NOMO-1 treated with DMSO at 0.1 percent for 48 hours (cell line): ENCODE measurements at regions not wholly inside any gene's neighbourhood (a gene's known extent, or its start where the extent isn't known, plus 50 kb on each side); places are given as distances from the start of the nearest gene placed in this dataset.

Experiments
- DNase-seq: peaks from one replicate; lab custom pipeline; 2025; ENCODE audit not compliant: unreplicated experiment; lab: John Stamatoyannopoulos, UW

DNA sequence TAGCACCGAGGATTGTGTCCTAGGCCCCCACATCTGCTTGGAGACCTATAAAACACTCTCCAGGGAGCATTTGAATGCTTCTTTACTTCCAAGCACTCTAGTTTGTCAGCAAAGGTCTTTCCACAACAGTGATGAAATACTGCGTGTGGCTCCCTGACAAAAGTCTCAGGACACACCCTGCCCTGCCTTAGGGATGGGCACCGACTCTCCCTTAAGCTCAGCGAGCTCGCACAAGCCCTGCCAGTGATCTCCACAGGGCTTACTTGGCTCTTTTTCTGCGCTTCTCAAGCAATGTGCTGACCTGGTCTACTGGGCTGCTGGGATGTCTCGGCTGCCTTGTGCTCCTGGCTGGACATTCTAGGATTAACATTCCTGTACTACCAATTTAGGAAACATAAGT, 84.3 kb upstream of the MPP7 start:
- DNase-seq = no peak

DNA sequence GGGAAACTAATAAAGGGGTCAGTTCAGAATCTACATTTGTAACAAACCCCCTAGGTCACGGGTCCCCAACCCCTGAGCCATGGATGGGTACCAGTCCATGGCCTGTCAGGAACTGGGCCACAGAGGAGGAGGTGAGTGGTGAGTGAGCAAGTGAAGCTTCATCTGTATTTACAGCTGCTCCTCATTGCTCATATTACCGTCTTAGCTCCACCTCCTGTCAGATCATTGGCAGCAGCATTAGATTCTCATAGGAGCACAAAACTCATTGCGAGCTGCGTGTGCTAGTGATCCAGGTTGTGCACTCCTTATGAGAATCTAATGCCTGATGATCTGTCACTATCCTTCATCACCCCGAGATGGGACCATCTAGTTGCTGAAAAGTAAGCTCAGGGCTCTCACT, 88.4 kb upstream of the MPP7 start:
- no peak for DNase-seq

DNA sequence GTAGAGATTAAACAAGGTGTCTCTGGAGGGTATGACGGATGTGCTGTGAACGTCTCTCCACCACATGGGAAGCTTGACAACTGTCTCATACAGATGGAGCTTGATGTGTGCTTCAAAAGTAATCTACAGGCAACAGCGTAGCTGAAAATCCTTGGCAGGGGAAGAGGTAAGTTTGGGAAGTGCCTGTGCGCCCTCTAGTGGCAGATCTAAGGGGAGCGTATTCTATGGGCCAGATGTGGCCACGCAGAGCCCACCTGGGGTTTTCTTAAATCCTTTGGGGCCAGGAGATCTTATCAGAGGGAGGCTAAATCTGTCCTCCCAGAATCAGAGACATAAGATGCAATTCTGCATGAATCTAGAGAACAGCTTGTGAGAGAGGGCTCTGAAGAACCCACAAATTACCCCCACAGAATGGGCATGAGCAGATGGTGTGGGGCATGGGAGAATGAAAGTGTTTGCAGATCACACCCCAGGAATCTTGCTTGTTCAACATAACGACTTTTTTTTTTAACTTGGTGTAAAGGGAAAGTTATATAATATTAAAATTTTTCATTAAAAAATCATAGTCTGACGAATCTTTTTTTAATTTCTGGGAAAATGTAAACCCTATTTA, 91.2 kb upstream of the MPP7 start:
- DNase-seq = peak; percentile 67

DNA sequence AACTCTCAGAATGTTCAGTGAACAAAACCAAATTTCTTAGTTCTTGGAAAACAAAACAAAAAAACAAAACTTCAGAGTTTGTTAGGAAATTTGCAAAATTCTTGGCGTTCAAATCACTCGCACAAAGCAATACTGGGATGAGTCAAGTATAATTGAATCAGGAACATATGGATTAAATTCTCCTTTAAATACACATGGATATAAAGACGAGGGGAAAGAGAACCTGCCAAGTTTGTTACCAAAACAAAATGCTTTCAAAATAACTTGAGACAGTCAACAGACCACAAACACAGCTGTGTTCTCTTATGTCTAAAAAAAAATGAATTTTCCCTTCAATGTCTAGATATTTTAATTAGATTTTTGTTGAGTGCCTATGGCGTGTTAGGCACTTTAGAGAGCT, 93.5 kb upstream of the MPP7 start:
- DNase-seq = no peak

DNA sequence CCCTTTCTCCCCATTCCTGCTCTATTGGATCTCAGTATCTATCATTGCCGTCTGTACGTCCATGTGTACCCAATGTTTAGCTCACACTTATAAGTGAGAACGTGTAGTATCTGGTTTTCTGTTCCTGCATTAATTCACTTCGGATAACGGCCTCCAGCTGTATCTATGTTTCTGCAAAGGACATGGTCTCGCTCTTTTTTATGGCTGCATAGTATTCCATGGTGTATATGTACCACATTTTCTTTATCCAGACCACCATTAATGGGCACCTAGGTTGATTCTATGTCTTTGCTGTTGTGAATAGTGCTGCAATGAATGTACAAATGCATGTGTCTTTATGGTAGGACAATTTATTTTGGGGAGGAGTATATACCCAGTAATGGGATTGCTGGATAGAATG, 94.4 kb upstream of the MPP7 start:
- no peak for DNase-seq

DNA sequence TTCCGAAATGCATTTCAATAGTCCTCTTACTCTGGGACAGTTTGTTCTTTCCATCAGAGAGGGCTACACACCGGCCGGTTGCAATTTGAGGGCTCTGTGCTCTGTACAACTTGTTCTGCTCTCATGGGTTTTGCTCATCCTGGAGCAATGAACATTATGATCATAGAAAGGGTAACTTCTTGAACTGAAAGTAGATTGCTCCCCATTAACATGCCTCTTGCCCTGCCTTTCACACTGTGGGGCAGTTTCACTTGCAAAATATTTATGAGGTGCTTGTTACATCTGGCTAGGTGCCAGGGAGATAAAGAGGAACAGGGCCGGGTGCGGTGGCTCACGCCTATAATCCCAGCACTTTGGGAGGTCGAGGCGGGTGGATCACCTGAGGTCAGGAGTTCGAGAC, 97.3 kb upstream of the MPP7 start:
- DNase-seq = peak; percentile 72

DNA sequence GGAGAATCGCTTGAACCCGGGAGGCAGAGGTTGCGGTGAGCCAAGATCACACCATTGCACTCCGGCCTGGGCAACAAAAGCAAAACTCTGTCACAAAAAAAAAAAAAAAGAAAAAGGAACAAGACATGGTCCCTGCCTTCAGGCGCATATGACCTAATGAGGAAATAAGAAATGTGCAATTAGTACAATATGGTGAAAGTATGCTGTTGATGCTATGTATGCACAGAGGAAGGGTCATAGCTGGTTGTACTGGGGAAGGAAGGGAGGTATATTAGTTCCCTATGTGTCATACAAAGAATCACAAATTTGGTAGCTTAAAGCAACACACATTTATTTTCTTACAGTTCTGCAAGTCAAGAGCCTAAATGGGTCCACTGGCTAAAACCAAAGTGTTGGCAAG, 97.8 kb upstream of the MPP7 start:
- peak; percentile 89 for DNase-seq

DNA sequence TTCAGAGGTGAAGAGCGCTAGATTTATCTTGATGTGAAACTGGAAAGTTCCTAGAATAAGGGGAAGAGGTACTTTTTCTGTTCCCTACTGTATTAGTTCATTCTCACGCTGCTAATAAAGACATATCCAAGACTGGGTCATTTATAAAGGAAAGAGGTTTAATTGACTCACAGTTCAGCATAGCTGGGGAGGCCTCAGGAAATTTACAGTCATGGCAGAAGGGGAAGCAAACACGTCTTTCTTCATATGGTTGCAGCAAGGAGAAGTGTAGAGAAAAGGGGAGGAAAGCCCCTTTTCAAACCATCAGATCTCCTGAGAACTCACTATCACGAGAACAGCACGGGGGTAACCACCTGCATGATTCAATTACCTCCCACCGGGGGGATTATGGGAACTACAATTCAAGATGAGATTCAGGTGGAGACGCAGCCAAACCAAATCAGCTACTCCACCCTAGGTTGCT, 99.8 kb upstream of the MPP7 start:
- DNase-seq = peak; percentile 47

DNA sequence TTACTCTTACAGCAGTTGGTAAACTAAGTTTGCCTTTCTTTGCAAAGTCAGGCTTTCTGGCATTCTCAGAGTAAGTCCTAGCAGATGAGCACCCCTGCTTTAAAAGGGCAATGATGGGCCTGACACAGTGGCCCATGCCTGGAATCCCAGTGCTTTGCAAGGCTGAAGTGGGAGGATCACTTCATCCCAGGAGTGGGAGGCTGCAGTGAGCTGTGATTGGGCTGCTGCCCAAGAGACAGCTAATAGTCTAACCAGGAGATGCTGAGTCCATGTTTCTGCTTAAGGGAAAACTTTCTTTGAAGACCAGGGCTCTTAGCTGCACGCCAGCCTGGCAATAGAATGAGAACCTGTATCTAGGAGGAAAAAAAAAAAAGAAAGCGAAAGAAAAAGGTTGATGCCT, 100.2 kb upstream of the MPP7 start:
- DNase-seq = no peak

DNA sequence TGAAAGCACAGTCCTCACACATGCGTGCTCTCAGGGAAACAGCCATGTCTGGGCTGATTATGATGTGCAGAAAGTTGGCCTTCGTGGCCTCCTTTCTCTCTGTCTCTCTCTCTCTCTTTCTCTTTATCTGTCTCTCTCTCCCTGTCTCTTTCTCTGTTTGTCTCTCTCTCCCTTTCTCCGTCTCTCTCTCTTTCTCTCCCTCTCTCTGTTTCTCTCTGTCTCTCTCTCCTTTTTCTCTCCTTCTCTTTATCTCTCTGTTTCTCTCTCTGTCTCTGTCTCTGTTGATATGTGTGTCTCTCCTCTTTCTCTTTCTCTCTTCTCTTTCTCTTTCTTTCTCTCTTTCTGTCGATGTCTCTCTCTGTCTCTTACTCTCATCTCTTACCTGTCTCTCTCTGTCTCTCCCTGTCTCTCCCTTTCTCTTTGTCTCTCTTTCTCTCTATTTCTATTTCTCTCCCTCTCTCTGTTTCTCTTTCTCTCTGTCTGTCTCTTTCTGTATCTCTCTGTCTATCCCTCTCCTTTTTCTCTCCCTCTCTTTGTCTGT, 105.4 kb upstream of the MPP7 start:
- no peak for DNase-seq

DNA sequence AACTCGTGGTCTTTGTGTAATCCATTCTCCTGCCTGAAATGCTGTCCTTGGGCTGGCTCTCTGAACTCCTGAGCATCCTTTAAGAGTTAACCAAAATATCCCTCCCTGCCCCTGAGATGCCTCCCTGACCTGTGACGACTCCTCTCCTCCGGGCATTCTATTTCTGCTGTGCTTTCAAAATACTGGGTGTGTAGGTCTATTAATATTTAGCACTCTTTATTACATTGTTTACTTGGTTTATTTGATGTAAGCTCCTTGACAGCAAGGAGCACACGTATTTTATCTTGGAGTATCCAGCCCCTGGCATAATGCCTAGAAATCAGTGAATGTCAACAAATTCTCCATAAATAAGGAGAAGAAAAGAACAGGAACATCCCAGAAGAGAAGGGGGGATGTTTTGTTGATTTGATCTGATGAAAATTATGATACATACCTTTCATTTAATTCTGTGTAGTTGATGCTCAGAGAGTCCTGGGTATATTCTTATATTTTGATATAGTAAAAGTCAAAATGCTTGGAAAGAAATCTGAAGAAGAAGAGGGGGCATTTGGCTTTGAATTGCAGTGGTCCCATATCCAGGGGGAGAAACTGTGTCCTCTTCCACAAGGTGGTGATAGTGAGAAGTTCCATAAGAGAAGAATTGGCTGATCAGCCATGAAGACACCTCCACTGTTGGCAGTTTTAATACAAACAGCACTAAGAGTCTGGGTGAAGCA, 107.7 kb upstream of the MPP7 start:
- DNase-seq = no peak

DNA sequence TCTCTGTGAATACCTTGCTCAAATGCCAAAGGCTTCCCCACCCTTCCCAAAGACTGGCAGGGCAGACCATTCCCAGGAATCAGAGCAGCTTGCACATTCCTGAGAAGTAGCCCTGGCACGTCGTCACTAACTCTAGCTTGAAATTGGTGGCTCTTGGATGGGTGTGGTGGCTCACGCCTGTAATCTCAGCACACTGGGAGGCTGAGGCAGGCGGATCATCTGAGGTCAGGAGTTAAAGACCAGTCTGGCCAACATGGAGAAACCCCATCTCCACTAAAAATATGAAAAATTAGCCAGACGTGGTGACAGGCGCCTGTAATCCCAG, 108.2 kb upstream of the MPP7 start:
- no peak for DNase-seq

DNA sequence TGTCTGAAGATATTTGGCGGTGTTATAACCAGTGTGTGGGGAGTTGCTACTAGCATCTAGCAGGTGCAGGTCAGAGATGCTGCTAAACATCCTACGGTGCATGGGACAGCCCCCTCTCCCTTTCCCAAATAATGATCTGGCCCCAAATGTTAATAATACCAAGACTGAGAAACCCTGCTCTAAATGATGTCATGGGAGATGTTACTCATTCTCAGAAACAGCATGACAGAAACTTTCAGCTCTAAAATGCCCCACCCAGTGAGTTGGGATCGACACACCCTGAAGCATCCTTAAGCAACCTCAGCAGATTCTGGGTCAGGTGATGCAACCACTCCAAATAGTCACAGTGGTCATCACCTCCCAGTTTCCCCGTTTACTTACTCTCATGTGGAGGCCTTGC, 108.8 kb upstream of the MPP7 start:
- DNase-seq = peak; percentile 11

DNA sequence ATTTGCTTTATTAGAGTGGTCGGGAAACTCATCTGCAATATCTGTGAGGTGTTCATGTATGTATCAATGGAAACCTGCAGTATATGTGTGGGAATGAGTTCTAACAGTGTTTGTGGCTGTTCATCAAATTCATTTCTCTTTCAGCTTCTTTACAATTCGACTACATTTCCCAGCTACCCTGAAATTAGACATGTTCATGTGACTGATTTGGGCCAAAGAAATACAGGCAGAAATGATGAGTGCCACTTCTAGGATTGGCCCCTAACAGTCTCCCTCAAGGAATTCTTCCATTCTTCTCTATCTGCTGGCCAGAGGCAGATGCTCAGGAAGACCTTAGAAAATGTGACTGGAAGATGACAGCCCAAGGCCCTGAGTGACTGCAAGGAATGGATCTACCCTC, 114.8 kb upstream of the WAC start:
- no peak for DNase-seq

DNA sequence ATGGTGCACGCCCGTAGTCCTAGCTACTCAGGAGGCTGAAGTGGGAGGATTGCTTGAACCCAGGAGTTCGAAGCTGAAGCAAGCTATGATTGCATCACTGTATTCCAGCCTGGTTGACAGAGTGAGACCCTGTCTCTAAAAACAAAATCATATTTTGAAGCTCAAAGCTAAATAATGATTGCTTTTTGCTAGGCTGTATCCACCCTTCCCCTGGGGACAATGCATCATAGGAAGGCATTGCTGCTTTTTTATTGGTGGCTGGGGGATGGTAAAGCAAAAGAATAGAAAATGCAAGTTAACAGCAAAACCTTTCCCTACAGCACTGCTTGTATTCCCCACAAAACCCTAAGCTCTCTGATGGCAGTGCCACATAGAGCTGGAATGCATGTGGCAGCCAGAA, 107.5 kb upstream of the WAC start:
- DNase-seq = no peak

DNA sequence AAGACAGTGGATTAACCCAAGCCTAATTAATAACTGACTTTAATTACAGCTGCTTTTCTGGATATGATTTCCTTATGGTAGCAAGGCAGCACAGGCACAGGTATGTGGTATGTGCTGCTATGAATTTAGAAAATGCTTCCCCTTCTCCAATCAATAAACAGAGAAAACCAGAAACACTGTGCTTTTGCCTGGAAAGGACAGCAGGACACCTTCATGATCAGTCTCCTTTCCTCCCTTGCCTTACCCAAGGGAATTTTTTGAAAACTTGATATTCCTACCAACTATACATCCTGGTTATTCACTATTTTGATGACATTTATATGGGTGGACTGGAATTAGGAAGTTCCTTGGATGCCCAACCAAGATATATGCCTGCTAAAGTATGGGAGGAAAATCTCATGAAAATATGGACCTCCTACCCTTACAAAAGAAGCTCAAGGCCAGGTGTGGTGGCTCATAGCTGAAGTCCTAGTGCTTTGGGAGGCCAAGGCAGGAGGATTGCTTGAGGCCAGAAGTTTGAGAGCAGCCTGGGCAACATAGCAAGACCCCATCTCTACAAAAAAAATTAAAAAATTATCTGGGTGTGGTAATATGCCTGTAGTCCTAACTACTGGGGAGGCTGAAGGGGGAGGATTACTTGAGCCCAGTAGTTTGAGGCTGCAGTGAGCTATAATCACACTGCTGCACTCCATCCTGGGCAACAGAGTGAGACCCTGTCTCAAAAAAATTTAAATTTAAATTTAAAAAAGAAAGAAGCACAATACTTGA, 106.3 kb upstream of the WAC start:
- DNase-seq = no peak

DNA sequence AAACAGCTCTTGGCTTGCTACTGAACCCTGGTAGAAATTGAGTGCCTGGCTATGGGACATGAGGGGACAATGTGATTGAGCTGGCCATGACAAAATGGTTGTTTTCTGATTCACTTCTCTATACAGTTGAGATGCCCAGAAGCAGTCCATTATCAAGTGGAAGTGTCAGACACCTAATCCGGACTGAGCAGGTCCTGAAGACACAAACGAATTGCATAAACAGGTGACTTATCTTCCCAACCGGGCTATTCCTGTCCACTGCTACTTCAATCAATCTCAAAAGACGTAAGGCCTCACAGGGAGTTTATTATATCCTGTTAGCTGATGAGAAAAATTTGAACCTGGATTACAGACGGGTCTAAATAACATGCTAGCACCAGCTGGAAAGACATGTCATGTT, 105.5 kb upstream of the WAC start:
- no peak for DNase-seq

DNA sequence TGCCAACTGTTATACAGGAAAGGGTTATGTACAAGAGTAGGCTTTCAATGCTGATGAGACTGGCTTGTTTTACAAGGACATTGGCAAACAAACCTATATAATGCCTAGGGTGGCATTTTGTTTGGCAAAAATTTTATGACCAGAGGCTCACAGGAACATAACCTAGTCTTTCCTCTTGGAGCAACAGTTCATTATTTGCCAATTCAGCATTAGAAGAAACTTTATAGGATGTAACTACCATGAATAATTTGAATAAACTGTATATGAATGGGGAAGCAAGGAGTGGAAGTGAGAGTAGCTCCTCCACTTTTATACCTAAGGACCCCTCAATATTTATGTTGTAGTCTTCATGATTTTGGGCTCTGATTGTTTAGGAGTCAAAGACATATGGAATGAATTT, 103.9 kb upstream of the WAC start:
- no peak for DNase-seq

DNA sequence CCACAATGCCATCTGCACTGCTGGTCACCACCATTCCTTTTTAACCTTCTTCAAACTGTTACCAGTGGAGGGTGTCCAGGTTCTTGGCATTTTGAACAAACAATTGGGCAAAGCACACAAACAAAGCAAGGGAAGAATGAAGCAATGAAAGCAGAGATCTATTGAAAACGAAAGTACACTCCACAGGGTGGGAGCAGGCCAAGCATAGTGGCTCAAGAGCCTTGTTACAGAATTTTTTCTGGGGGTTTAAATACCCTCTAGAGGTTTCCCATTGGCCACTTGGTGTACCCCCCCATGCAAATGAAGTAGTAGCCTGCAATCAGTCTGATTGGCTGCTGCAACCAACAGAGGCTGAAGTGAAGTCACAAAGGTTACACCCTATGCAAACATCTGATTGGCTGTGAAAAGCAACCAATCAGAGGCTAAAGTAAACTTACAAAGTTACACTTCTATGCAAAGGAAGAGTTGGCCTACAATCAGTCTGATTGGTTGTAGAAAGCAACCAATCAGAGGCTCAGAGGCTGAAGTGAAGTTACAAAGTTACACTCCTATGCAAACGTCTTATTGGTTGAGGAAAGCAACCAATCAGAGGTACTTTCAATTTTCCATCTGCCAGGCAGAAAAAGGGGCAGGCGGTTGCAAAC, 103.2 kb upstream of the WAC start:
- no peak for DNase-seq

DNA sequence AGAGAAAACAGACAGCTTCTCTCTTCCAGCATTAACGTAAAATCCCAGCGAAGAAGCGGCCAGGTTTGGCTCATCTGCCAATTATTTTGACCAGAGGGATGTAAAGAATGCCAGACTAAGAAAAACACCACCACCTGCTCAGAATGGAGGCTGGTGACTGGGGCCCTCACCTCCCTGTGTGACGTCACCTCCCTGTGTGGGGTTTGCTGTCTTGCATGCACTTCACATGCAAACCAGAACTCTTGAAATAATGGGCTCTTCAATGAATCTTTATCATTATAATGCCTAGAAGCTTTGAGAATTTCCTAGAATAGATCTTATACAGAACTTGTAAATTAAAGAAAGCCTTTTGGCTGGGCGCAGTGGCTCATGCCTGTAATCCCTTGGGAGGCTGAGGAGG, 101.8 kb upstream of the WAC start:
- DNase-seq = no peak

DNA sequence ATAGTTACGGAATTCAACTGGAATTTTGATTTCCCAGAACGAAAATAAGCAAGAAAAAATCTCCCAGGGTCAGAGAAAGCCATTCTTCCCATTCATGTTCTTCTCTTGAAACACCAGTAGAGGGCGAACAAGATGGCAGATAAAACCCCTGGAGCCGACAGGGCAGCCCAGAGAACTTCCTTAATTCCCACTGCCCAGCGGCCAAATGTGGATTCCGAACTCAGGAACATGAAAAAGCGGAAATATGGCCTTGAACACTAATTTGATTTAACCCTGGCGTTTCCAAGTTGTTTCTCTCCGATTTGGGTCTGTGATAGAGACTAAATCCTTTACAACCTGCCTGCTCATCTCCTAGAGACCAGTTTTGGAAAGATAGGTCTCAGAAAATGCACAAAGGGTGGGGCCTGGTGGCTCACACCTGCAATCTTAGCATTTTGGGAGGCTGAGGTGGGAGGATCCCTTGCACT, 100.7 kb upstream of the WAC start:
- peak; percentile 76 for DNase-seq

DNA sequence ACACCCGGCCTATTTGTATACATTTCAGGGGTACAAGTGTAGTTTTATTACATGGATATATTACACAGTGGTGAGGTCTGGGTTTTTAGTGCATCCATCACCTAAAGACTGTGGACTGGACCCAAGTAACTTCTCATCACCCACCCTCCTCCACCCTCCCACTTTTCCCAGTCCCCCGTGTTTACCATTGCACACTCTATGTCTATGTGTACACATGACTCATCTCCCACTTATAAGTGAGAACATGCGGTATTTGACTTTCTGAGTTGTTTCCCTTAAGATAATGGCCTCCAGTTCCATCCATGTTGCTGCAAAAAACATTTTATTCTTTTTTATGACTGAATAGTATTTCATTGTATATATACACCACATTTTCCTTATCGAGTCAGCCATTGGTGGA, 98.9 kb upstream of the WAC start:
- DNase-seq = no peak
